ENCODE measurements at regions not wholly inside any gene's neighbourhood (a gene's known extent, or its start where the extent isn't known, plus 50 kb on each side); places are given as distances from the start of the nearest gene placed in this dataset.
"Not testable (repeated sequence)": the region's sequence is repeated elsewhere in the genome, so short reads cannot be mapped to it uniquely, and the experiment has no call there.

- no peak for DNase-seq (ENCODE audit: low read depth)
Observed at GRCh38 chr2:41169744-41170143, 717.9 kb upstream of the SLC8A1 start.

- no peak for DNase-seq (ENCODE audit: low read depth)
Observed at GRCh38 chr2:41170589-41170988, 718.7 kb upstream of the SLC8A1 start.

GRCh38 chr2:41180387-41180786 is 728.5 kb upstream of the SLC8A1 start:
- no peak for DNase-seq (ENCODE audit: low read depth)

- DNase-seq (ENCODE audit: low read depth) = no peak
Observed at GRCh38 chr2:41182961-41183360, 731.1 kb upstream of the SLC8A1 start.

- DNase-seq (ENCODE audit: low read depth) = no peak
Observed at GRCh38 chr2:41187376-41188122, 735.7 kb upstream of the SLC8A1 start.

GRCh38 chr2:41194230-41194629 is 742.3 kb upstream of the SLC8A1 start:
- DNase-seq (ENCODE audit: low read depth) = no peak

GRCh38 chr2:41197781-41198180 is 745.9 kb upstream of the SLC8A1 start:
- DNase-seq (ENCODE audit: low read depth) = no peak

GRCh38 chr2:41199334-41199733 is 747.4 kb upstream of the SLC8A1 start:
- no peak for DNase-seq (ENCODE audit: low read depth)

GRCh38 chr2:41204315-41204714 is 752.4 kb upstream of the SLC8A1 start:
- no peak for DNase-seq (ENCODE audit: low read depth)

- DNase-seq (ENCODE audit: low read depth) = no peak
Observed at GRCh38 chr2:41206004-41206403, 754.1 kb upstream of the SLC8A1 start.

- DNase-seq (ENCODE audit: low read depth) = no peak
Observed at GRCh38 chr2:41207578-41207977, 755.7 kb upstream of the SLC8A1 start.

- DNase-seq (ENCODE audit: low read depth) = not testable (repeated sequence)
Observed at GRCh38 chr2:41210030-41210429, 758.1 kb upstream of the SLC8A1 start.

- no peak for DNase-seq (ENCODE audit: low read depth)
Observed at GRCh38 chr2:41216978-41217377, 765.1 kb upstream of the SLC8A1 start.

- DNase-seq (ENCODE audit: low read depth) = no peak
Observed at GRCh38 chr2:41222593-41222992, 770.7 kb upstream of the SLC8A1 start.

- no peak for DNase-seq (ENCODE audit: low read depth)
Observed at GRCh38 chr2:41234093-41234492, 782.2 kb upstream of the SLC8A1 start.

GRCh38 chr2:41241325-41242000 is 789.6 kb upstream of the SLC8A1 start:
- DNase-seq (ENCODE audit: low read depth) = no peak

GRCh38 chr2:41242001-41242331 is 790.1 kb upstream of the SLC8A1 start:
- no peak for DNase-seq (ENCODE audit: low read depth)

- DNase-seq (ENCODE audit: low read depth) = no peak
Observed at GRCh38 chr2:41267929-41268659, 779.7 kb upstream of the PKDCC start.

GRCh38 chr2:41283079-41283775 is 764.6 kb upstream of the PKDCC start:
- no peak for DNase-seq (ENCODE audit: low read depth)

- DNase-seq (ENCODE audit: low read depth) = no peak
Observed at GRCh38 chr2:41293491-41293890, 754.3 kb upstream of the PKDCC start.

- DNase-seq (ENCODE audit: low read depth) = no peak
Observed at GRCh38 chr2:41294331-41294730, 753.5 kb upstream of the PKDCC start.

GRCh38 chr2:41313082-41313481 is 734.7 kb upstream of the PKDCC start:
- DNase-seq (ENCODE audit: low read depth) = no peak
